HG02571 (cell line): ENCODE measurements at regions not wholly inside any gene's neighbourhood (a gene's known extent, or its start where the extent isn't known, plus 50 kb on each side); places are given as distances from the start of the nearest gene placed in this dataset.

Experiments
- ATAC-seq: cut with Tn5 transposase; IDR thresholded peaks from one replicate; pipeline ENCODE4 v1.9.1; 2021; ENCODE audit warnings: mild to moderate bottlenecking, moderate library complexity; ENCODE audit not compliant: unreplicated experiment

- no peak for ATAC-seq
These were observed 227.4 kb upstream of the BCOR start for GRCh38 chrX:40325161-40325560.

- ATAC-seq: no peak
These were observed 226.2 kb upstream of the BCOR start for GRCh38 chrX:40323977-40324376.

- no peak for ATAC-seq
These were observed 223.1 kb upstream of the BCOR start for GRCh38 chrX:40320819-40321218.

- no peak for ATAC-seq
These were observed 221.0 kb upstream of the BCOR start for GRCh38 chrX:40318801-40319200.

GRCh38 chrX:40318076-40318475 lies 220.3 kb upstream of the BCOR start:
- no peak for ATAC-seq

GRCh38 chrX:40316502-40316901 lies 218.7 kb upstream of the BCOR start:
- ATAC-seq: no peak

- no peak for ATAC-seq
These were observed 216.3 kb upstream of the BCOR start for GRCh38 chrX:40314070-40314469.

GRCh38 chrX:40313269-40313668 lies 215.5 kb upstream of the BCOR start:
- ATAC-seq: no peak

- no peak for ATAC-seq
These were observed 212.7 kb upstream of the BCOR start for GRCh38 chrX:40310447-40310846.

GRCh38 chrX:40310016-40310415 lies 212.3 kb upstream of the BCOR start:
- no peak for ATAC-seq

GRCh38 chrX:40307871-40308270 lies 210.1 kb upstream of the BCOR start:
- ATAC-seq: no peak

- ATAC-seq: no peak
These were observed 206.4 kb upstream of the BCOR start for GRCh38 chrX:40304115-40304514.

- ATAC-seq: no peak
These were observed 205.7 kb upstream of the BCOR start for GRCh38 chrX:40303256-40304077.

- ATAC-seq: no peak
These were observed 202.6 kb upstream of the BCOR start for GRCh38 chrX:40300286-40300890.

- ATAC-seq: no peak
These were observed 201.9 kb upstream of the BCOR start for GRCh38 chrX:40299641-40300046.

- no peak for ATAC-seq
These were observed 201.1 kb upstream of the BCOR start for GRCh38 chrX:40298572-40299479.

GRCh38 chrX:40298069-40298468 lies 200.3 kb upstream of the BCOR start:
- ATAC-seq: no peak

GRCh38 chrX:40291553-40291952 lies 193.8 kb upstream of the BCOR start:
- no peak for ATAC-seq

- ATAC-seq: no peak
These were observed 192.8 kb upstream of the BCOR start for GRCh38 chrX:40290517-40290916.

GRCh38 chrX:40285876-40286275 lies 188.1 kb upstream of the BCOR start:
- no peak for ATAC-seq

GRCh38 chrX:40284852-40285251 lies 187.1 kb upstream of the BCOR start:
- ATAC-seq: no peak

GRCh38 chrX:40283981-40284380 lies 186.2 kb upstream of the BCOR start:
- no peak for ATAC-seq
